ENCODE measurements at regions not wholly inside any gene's neighbourhood (a gene's known extent, or its start where the extent isn't known, plus 50 kb on each side); places are given as distances from the start of the nearest gene placed in this dataset.

DNA sequence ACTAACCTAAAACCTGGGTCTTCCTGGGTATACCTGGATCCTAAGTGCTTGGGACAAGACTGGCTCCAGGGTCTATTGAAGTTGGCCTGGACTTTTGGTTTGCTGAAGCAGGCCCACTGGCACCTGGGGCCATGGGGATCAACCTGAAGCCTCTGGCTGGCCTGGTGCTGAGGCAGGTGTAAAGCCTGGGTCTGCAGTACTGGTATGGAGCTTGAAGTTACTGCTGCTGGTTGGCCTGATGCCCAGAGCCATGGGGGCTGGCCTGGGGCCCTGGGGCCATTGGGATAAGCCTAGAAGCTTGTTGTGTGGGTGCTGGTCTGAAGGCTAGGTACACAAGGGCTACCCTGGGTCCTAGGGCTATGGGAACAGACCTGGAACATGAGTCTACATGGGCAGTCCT lies 743.2 kb upstream of the GRIA3 start:
- no peaks in the 10 kb centered on the region for H3K27me3 ChIP-seq (ENCODE audit: control insufficient read depth, insufficient read depth, low read length)
- ChIA-PET POLR2A (no interaction called here), CTCF (no interaction called here)
- TF ChIP-seq, protein P1, sequence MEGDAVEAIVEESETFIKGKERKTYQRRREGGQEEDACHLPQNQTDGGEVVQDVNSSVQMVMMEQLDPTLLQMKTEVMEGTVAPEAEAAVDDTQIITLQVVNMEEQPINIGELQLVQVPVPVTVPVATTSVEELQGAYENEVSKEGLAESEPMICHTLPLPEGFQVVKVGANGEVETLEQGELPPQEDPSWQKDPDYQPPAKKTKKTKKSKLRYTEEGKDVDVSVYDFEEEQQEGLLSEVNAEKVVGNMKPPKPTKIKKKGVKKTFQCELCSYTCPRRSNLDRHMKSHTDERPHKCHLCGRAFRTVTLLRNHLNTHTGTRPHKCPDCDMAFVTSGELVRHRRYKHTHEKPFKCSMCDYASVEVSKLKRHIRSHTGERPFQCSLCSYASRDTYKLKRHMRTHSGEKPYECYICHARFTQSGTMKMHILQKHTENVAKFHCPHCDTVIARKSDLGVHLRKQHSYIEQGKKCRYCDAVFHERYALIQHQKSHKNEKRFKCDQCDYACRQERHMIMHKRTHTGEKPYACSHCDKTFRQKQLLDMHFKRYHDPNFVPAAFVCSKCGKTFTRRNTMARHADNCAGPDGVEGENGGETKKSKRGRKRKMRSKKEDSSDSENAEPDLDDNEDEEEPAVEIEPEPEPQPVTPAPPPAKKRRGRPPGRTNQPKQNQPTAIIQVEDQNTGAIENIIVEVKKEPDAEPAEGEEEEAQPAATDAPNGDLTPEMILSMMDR (IDR thresholded peaks at IDR 0.05; ENCODE audit: insufficient read depth, low read depth, low read length), result no peak
- H3K36me3 ChIP-seq (ENCODE audit: control insufficient read depth, insufficient read depth, low read length), result no peaks in the 10 kb centered on the region
- DNase-seq (ENCODE audit: low read depth), result no peak
- no peak overlapping the region for H3K4me3 ChIP-seq (ENCODE audit: low read depth, low read length)

DNA sequence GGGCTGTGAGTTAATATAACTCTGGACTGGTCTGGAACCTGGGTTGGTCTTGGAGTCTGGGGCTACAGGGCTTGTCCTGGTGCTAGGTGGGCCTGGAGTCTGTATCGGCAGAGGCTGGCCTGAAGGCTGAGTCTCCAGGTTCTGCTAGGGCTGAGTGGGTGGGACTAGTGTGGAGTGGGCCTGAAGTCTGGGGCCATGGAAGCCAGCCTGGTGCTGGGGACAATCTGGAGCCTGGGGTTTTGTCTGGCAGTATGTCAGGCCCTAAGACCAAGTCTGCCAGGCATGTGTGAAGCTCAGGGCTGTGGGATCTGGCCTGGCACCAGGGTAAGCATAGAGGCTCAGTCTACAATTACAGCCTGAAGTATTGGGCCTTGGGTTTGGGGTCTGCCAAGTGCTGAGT lies 742.6 kb upstream of the GRIA3 start:
- no peak for DNase-seq (ENCODE audit: low read depth)
- ChIA-PET POLR2A (no interaction called here), CTCF (no interaction called here)
- TF ChIP-seq, protein P1 (IDR thresholded peaks at IDR 0.05; ENCODE audit: insufficient read depth, low read depth, low read length), result no peak
- Histone ChIP-seq H3K4me3 (ENCODE audit: low read depth, low read length) (no peak overlapping the region), H3K36me3 (ENCODE audit: control insufficient read depth, insufficient read depth, low read length) (no peaks in the 10 kb centered on the region), H3K27me3 (ENCODE audit: control insufficient read depth, insufficient read depth, low read length) (no peaks in the 10 kb centered on the region)

DNA sequence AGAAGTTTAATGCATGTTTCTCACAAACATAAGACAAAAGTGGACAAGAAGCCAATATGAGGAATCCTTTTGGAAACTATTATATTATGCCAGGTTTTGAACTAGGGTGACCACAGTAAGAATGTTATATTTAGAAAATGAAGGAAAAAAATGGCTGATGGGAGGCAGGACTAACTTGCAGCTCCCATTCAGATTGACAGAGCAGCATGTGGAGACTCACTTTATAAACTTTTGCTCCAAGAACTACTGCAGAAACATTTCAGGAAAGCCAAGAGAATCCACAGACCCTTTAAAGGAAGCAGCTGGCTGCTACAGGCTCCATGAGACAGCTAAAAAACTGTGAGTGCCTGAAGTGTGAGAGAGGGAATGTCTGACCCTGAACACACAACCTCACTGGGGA lies 738.6 kb upstream of the GRIA3 start:
- TF ChIP-seq, protein P1 (IDR thresholded peaks at IDR 0.05; ENCODE audit: insufficient read depth, low read depth, low read length), result no peak
- no peak overlapping the region for H3K4me3 ChIP-seq (ENCODE audit: low read depth, low read length)
- no peak for DNase-seq (ENCODE audit: low read depth)
- POLR2A ChIA-PET, result no interaction called here
- CTCF ChIA-PET, result interaction anchor here (0.6 to 1.9 kb wide), 2 partner anchors 9 to 136 kb away, joined by 3 to 4 read pairs; no protein-coding TSS in a partner anchor
- H3K36me3 ChIP-seq (ENCODE audit: control insufficient read depth, insufficient read depth, low read length), result no peaks in the 10 kb centered on the region
- no peaks in the 10 kb centered on the region for H3K27me3 ChIP-seq (ENCODE audit: control insufficient read depth, insufficient read depth, low read length)

DNA sequence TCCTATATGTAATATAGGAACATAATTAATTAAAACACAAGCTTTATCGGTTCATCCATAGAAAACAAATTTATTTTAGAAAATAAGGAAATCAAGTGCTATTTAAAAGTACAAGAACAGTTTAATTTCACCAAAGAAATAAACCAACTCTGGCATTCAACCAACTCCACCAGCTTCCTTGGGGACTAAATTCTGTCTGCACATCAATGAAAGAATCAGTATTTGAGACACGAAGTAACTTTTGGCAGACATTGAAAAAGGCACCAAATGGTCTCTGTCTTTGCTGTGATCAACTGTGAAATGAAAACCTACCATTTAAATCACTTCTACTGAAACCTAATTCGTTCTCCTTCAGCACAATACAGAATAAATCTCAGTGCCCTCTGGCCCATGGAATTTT lies 719.7 kb upstream of the GRIA3 start:
- H3K27me3 ChIP-seq (ENCODE audit: control insufficient read depth, insufficient read depth, low read length), result no peaks in the 10 kb centered on the region
- CTCF ChIA-PET, result no interaction called here
- H3K4me3 ChIP-seq (ENCODE audit: low read depth, low read length), result no peak overlapping the region
- DNase-seq (ENCODE audit: low read depth), result no peak
- TF ChIP-seq, protein P1 (IDR thresholded peaks at IDR 0.05; ENCODE audit: insufficient read depth, low read depth, low read length), result no peak
- POLR2A ChIA-PET, result no interaction called here
- no peaks in the 10 kb centered on the region for H3K36me3 ChIP-seq (ENCODE audit: control insufficient read depth, insufficient read depth, low read length)

DNA sequence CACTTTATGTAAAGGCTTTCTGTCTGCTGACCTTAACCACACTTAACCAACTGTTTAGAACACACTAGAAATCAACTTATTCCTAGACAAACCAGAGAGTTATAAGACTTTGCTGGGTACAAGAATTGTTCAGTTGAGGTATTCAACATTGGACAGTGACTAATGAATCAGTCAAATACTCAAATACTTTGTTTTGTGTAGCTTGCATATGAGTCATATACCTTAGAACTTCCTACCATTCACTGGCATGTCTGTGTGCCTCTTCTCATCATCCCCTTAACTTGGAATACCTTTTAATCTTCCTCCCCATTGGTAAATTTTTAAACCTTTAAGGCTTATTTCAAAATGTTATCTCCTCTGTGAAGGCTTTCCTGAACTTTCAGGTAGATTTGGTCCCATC lies 708.8 kb upstream of the GRIA3 start:
- ChIA-PET POLR2A (no interaction called here), CTCF (no interaction called here)
- Histone ChIP-seq H3K27me3 (ENCODE audit: control insufficient read depth, insufficient read depth, low read length) (no peaks in the 10 kb centered on the region), H3K36me3 (ENCODE audit: control insufficient read depth, insufficient read depth, low read length) (no peaks in the 10 kb centered on the region), H3K4me3 (ENCODE audit: low read depth, low read length) (no peak overlapping the region)
- no peak for DNase-seq (ENCODE audit: low read depth)
- TF ChIP-seq, protein P1 (IDR thresholded peaks at IDR 0.05; ENCODE audit: insufficient read depth, low read depth, low read length), result no peak
